ENCODE measurements at regions not wholly inside any gene's neighbourhood (a gene's known extent, or its start where the extent isn't known, plus 50 kb on each side); places are given as distances from the start of the nearest gene placed in this dataset.

GRCh38 chr19:31520633-31521032, 171.4 kb upstream of the TSHZ3 start:
- TF ChIP-seq HOXA7 (CRISPR knock-in tag; IDR thresholded peaks at IDR 0.05): no peak
- no peak for TF ChIP-seq POLR2AphosphoS5 (IDR thresholded peaks at IDR 0.05; ENCODE audit: low read depth, low read length)

Measured in HepG2 (cell line).